ENCODE measurements at regions not wholly inside any gene's neighbourhood (a gene's known extent, or its start where the extent isn't known, plus 50 kb on each side); places are given as distances from the start of the nearest gene placed in this dataset.

- H3K9me3 ChIP-seq: no peaks in the 10 kb centered on the region
- no peak overlapping the region for H3K4me3 ChIP-seq
- TF ChIP-seq, protein P1, sequence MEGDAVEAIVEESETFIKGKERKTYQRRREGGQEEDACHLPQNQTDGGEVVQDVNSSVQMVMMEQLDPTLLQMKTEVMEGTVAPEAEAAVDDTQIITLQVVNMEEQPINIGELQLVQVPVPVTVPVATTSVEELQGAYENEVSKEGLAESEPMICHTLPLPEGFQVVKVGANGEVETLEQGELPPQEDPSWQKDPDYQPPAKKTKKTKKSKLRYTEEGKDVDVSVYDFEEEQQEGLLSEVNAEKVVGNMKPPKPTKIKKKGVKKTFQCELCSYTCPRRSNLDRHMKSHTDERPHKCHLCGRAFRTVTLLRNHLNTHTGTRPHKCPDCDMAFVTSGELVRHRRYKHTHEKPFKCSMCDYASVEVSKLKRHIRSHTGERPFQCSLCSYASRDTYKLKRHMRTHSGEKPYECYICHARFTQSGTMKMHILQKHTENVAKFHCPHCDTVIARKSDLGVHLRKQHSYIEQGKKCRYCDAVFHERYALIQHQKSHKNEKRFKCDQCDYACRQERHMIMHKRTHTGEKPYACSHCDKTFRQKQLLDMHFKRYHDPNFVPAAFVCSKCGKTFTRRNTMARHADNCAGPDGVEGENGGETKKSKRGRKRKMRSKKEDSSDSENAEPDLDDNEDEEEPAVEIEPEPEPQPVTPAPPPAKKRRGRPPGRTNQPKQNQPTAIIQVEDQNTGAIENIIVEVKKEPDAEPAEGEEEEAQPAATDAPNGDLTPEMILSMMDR (IDR thresholded peaks at IDR 0.05): no peak
- peaks cover 8% of the 10 kb centered on the region for H3K4me1 ChIP-seq
- H3K27me3 ChIP-seq: no peaks in the 10 kb centered on the region
- DNase-seq: no peak
- no peak overlapping the region for H3K9ac ChIP-seq (ENCODE audit: low read depth in 2 of 2, low read length in 2 of 2)
- intact Hi-C loops (cut with DNase I): no loop called here
- H3K36me3 ChIP-seq: no peaks in the 10 kb centered on the region
- peak overlapping the region; percentile 37 for H3K27ac ChIP-seq
Observed at GRCh38 chr13:31587698-31588266, 151.5 kb upstream of the RXFP2 start.

GRCh38 chr13:31588316-31588715 is 151.0 kb upstream of the RXFP2 start:
- peak overlapping the region; percentile 37 for H3K27ac ChIP-seq
- peak; percentile 62 for DNase-seq

DNA sequence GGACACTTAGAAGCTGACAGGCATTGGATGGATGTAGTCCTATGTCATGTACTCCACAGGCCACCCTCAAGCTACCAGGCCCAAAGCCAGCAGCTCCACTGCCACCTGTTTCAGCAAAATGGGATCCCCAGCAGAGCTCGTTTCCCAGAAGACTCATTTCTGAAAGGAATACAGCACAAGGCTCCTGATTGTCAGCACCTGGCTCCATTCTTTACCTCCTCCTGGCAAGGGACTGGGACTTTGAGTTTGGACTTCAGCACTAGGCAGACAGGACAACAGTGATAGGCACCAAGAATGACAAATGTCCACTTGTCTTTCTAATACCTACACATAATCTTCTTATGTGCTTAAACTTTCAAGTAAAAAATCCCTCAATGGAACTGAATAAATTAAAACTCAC is 150.4 kb upstream of the RXFP2 start:
- H3K4me3 ChIP-seq: no peak overlapping the region
- H3K9me3 ChIP-seq: no peaks in the 10 kb centered on the region
- DNase-seq: peak; percentile 22
- H3K4me1 ChIP-seq: peaks cover 8% of the 10 kb centered on the region
- peak overlapping the region; percentile 16 for H3K27ac ChIP-seq
- intact Hi-C loops (cut with DNase I): no loop called here
- no peaks in the 10 kb centered on the region for H3K27me3 ChIP-seq
- H3K9ac ChIP-seq (ENCODE audit: low read depth in 2 of 2, low read length in 2 of 2): no peak overlapping the region
- TF ChIP-seq, protein P1 (IDR thresholded peaks at IDR 0.05): no peak
- no peaks in the 10 kb centered on the region for H3K36me3 ChIP-seq

More at GRCh38 chr13:31588316-31588715, 151.0 kb upstream of the RXFP2 start:
- TF ChIP-seq, protein P1 (IDR thresholded peaks at IDR 0.05): no peak
- H3K27me3 ChIP-seq: no peaks in the 10 kb centered on the region
- no peak overlapping the region for H3K9ac ChIP-seq (ENCODE audit: low read depth in 2 of 2, low read length in 2 of 2)
- H3K4me3 ChIP-seq: no peak overlapping the region
- no peaks in the 10 kb centered on the region for H3K9me3 ChIP-seq
- H3K36me3 ChIP-seq: no peaks in the 10 kb centered on the region
- H3K4me1 ChIP-seq: peaks cover 8% of the 10 kb centered on the region
- intact Hi-C loops (cut with DNase I): no loop called here

DNA sequence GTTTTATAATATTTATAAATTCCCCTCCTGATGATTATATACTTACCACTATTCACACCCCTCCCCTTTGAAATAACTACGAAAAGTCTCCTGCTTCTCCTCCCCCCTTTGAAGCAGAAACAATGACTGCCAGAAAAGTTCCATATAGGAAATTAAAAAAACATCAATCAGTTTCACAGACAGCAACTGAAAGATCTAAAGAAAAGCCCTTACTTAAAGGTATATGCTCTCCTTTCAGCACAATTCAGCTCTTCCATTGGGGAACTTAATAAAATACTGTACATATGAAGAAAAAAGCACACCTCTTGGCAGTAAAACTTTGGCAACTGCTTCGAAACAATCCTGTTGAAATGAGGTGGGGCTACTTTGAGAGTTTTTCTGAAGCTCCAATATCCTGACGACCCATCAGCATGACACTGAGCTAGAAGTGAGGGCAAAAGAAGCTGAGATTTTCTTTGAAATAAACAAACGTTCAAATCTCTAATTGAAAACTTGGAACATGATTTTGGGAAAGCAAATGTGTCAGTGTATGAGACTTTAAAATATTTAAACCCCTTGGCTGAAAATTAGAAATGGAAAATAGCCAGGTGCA is 147.6 kb upstream of the RXFP2 start:
- no peaks in the 10 kb centered on the region for H3K9me3 ChIP-seq
- TF ChIP-seq, protein P1 (IDR thresholded peaks at IDR 0.05): no peak
- no peaks in the 10 kb centered on the region for H3K27me3 ChIP-seq

GRCh38 chr13:31594056-31594455 is 145.3 kb upstream of the RXFP2 start:
- TF ChIP-seq, protein P1 (IDR thresholded peaks at IDR 0.05): no peak
- DNase-seq: no peak
- H3K36me3 ChIP-seq: no peaks in the 10 kb centered on the region
- intact Hi-C loops (cut with DNase I): no loop called here
- no peaks in the 10 kb centered on the region for H3K4me1 ChIP-seq
- H3K9ac ChIP-seq (ENCODE audit: low read depth in 2 of 2, low read length in 2 of 2): no peak overlapping the region
- H3K9me3 ChIP-seq: no peaks in the 10 kb centered on the region
- no peak overlapping the region for H3K4me3 ChIP-seq
- no peak overlapping the region for H3K27ac ChIP-seq
- no peaks in the 10 kb centered on the region for H3K27me3 ChIP-seq

More for the DNA sequence above, 147.6 kb upstream of the RXFP2 start:
- no peak for DNase-seq
- Histone ChIP-seq H3K27ac (no peak overlapping the region), H3K9ac (ENCODE audit: low read depth in 2 of 2, low read length in 2 of 2) (no peak overlapping the region), H3K36me3 (no peaks in the 10 kb centered on the region), H3K4me1 (peaks cover 8% of the 10 kb centered on the region), H3K4me3 (no peak overlapping the region)
- intact Hi-C loops (cut with DNase I): no loop called here

Measured in colonic mucosa (tissue), 4 donors.